ENCODE measurements at regions not wholly inside any gene's neighbourhood (a gene's known extent, or its start where the extent isn't known, plus 50 kb on each side); places are given as distances from the start of the nearest gene placed in this dataset.

- TF ChIP-seq RBBP5 (IDR thresholded peaks at IDR 0.05; ENCODE audit: borderline replicate concordance, low read depth, low read length) = no peak
Observed at GRCh38 chr4:167826281-167826680, 266.1 kb upstream of the ANXA10 start (continued).

DNA sequence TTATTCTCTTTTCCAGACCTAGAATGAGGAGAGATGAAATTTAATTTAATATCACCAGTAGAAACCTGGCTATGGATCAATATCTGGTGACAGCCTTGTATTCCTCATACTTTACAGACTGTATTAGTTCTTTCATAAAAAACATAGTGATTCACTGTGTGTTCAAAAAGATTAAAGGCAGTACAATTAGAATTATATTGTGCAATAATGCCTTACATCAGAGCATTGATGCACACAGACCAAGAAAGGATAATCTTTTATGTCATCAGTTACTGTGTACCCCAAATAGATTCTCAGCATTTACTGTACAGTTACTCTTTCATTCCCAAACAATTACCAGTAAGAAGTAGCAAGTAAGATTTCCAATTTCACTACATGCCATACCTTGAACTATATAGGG is 260.5 kb upstream of the ANXA10 start:
- no peak overlapping the region for H4K5ac ChIP-seq (ENCODE audit: insufficient read length, low read depth, low read length)
- DNase-seq (ENCODE audit: low read depth in 1 of 2, low spot score in 2 of 2) (no peak), FAIRE-seq (no peak)
- H2BK120ac ChIP-seq (replicated peaks; ENCODE audit: low read depth, low read length) = no peak overlapping the region
- no peaks in the 10 kb centered on the region for H3K27me3 ChIP-seq (replicated peaks in 1 of 4; ENCODE audit: control insufficient read depth in 3 of 4, extremely low read depth in 1 of 4, insufficient read depth in 3 of 4, low read length in 3 of 4)
- H3K9me3 ChIP-seq (ENCODE audit: insufficient read depth in 2 of 2, low read depth in 1 of 2, low read length in 1 of 2) = no peaks in the 10 kb centered on the region
- POLR2A ChIA-PET (ENCODE audit: partially characterized antibody) = no interaction called here
- no peak overlapping the region for H3K18ac ChIP-seq (ENCODE audit: extremely low read depth, low read length)
- no peak overlapping the region for H2BK15ac ChIP-seq (ENCODE audit: low read length)
- no peak overlapping the region for H3K23ac ChIP-seq (ENCODE audit: insufficient read length)
- no peaks in the 10 kb centered on the region for H3K4me1 ChIP-seq (replicated peaks in 1 of 4; ENCODE audit: control insufficient read depth in 3 of 4, insufficient read depth in 4 of 4, low read length in 3 of 4)
- H3K79me1 ChIP-seq (ENCODE audit: low read depth, low read length) = no peaks in the 10 kb centered on the region
- no peak overlapping the region for H3K56ac ChIP-seq (replicated peaks; ENCODE audit: insufficient read length, low read depth, low read length)
- H3K14ac ChIP-seq (ENCODE audit: insufficient read length) = no peak overlapping the region
- no peak overlapping the region for H3K27ac ChIP-seq (ENCODE audit: low read depth, low read length)
- H2BK20ac ChIP-seq (ENCODE audit: low read length) = no peak overlapping the region
- H2BK5ac ChIP-seq (ENCODE audit: low read depth, low read length) = no peak overlapping the region
- H4K91ac ChIP-seq (replicated peaks; ENCODE audit: insufficient read length, low read length) = no peak overlapping the region
- H3K9ac ChIP-seq (replicated peaks in 1 of 4; ENCODE audit: extremely low read depth in 1 of 4, low read depth in 3 of 4, low read length in 3 of 4) = no peak overlapping the region
- H2AK5ac ChIP-seq (ENCODE audit: low read depth, low read length) = no peak overlapping the region
- CTCF ChIA-PET (ENCODE audit: partially characterized antibody) = no interaction called here
- H3K4ac ChIP-seq (replicated peaks; ENCODE audit: insufficient read length, low read depth, low read length) = no peak overlapping the region
- H3K79me2 ChIP-seq (ENCODE audit: control insufficient read depth in 1 of 2, insufficient read depth in 2 of 2, low read length in 2 of 2) = no peaks in the 10 kb centered on the region
- no peaks in the 10 kb centered on the region for H3K36me3 ChIP-seq (ENCODE audit: control insufficient read depth in 2 of 4, insufficient read depth in 4 of 4, low read length in 3 of 4)
- H4K8ac ChIP-seq (ENCODE audit: extremely low read depth, insufficient read depth, low read length) = no peak overlapping the region
- no peak overlapping the region for H3K4me3 ChIP-seq (ENCODE audit: extremely low read depth in 1 of 4, insufficient read depth in 2 of 4, low read depth in 3 of 4, low read length in 4 of 4)
- no peaks in the 10 kb centered on the region for H4K20me1 ChIP-seq (replicated peaks in 1 of 2; ENCODE audit: control insufficient read depth in 1 of 2, insufficient read depth in 2 of 2, low read length in 2 of 2)
- H2AFZ ChIP-seq (ENCODE audit: low read length) = no peak overlapping the region
- H2BK12ac ChIP-seq (ENCODE audit: low read depth, low read length) = no peak overlapping the region
- no peak overlapping the region for H3K4me2 ChIP-seq (ENCODE audit: insufficient read depth in 1 of 2, low read depth in 2 of 2, low read length in 2 of 2)
- H3K23me2 ChIP-seq (ENCODE audit: low read depth, low read length) = no peaks in the 10 kb centered on the region
- TF ChIP-seq RNF2 (IDR thresholded peaks at IDR 0.05; ENCODE audit: borderline replicate concordance, low read depth, low read length, missing control alignments, poor library complexity, severe bottlenecking) (no peak), ATF2 (IDR thresholded peaks at IDR 0.05; ENCODE audit: low read length) (no peak), JUN (IDR thresholded peaks at IDR 0.05; ENCODE audit: low read depth, low read length) (no peak), EGR1 (IDR thresholded peaks at IDR 0.05; ENCODE audit: borderline replicate concordance, low read depth, low read length) (no peak), SP2 (IDR thresholded peaks at IDR 0.05; ENCODE audit: low read length) (no peak), TBP (IDR thresholded peaks at IDR 0.05; ENCODE audit: low read depth, low read length) (no peak), RAD21 (IDR thresholded peaks at IDR 0.05 in 1 of 2, conservative IDR thresholded peaks at IDR 0.05 in 1 of 2; ENCODE audit: low read depth in 2 of 2, low read length in 2 of 2) (no peak), RBBP5 (IDR thresholded peaks at IDR 0.05; ENCODE audit: borderline replicate concordance, low read depth, low read length) (no peak), MAFK (IDR thresholded peaks at IDR 0.05; ENCODE audit: low read depth, low read length) (no peak), BRCA1 (IDR thresholded peaks at IDR 0.05; ENCODE audit: low read depth, low read length) (no peak), HDAC2 (IDR thresholded peaks at IDR 0.05; ENCODE audit: borderline replicate concordance in 1 of 2, low read depth in 2 of 2, low read length in 2 of 2) (no peak)
